H9 (cell line): ENCODE measurements at regions not wholly inside any gene's neighbourhood (a gene's known extent, or its start where the extent isn't known, plus 50 kb on each side); places are given as distances from the start of the nearest gene placed in this dataset.
"Not testable (repeated sequence)": the region's sequence is repeated elsewhere in the genome, so short reads cannot be mapped to it uniquely, and the experiment has no call there.

Source experiments
- DNase-seq: peaks from one replicate; pipeline ENCODE4 v3.0.0-alpha.2; 2017
- H2AFZ ChIP-seq: one replicate; pipeline ENCODE4 v1.6.1; 2013; ENCODE audit warnings: mild to moderate bottlenecking, low read length, control low read depth, moderate library complexity
- H2AK5ac ChIP-seq: 2 replicates; pipeline ENCODE4 v1.6.1; 2013; ENCODE audit warnings: low read length, control low read depth, mixed read lengths; ENCODE audit not compliant: insufficient read length
- H2BK120ac ChIP-seq: one replicate; pipeline ENCODE4 v1.6.1; 2013; ENCODE audit warnings: low read depth, mild to moderate bottlenecking, low read length, control low read depth, inconsistent platforms; ENCODE audit not compliant: poor library complexity, severe bottlenecking
- H2BK12ac ChIP-seq: 2 replicates; pipeline ENCODE4 v1.6.1; 2013; ENCODE audit warnings: low read length, control low read depth, mixed read lengths, low read depth; ENCODE audit not compliant: insufficient read length
- H2BK15ac ChIP-seq: 2 replicates; pipeline ENCODE4 v1.6.1; 2013; ENCODE audit warnings: low read depth, low read length, control low read depth
- H2BK20ac ChIP-seq: one replicate; pipeline ENCODE4 v1.6.1; 2013; ENCODE audit warnings: low read depth, mild to moderate bottlenecking, low read length, control low read depth, inconsistent platforms; ENCODE audit not compliant: poor library complexity, severe bottlenecking
- H2BK5ac ChIP-seq: 2 replicates; pipeline ENCODE4 v1.6.1; 2013; ENCODE audit warnings: low read length, control low read depth, mixed read lengths; ENCODE audit not compliant: insufficient read length
- H3K14ac ChIP-seq: 2 replicates; pipeline ENCODE4 v1.6.1; 2013; ENCODE audit warnings: low read length, control low read depth; ENCODE audit not compliant: insufficient read depth
- H3K18ac ChIP-seq: 2 replicates; pipeline ENCODE4 v1.6.1; 2013; ENCODE audit warnings: low read depth, mild to moderate bottlenecking, mixed read lengths, low read length, control low read depth; ENCODE audit not compliant: insufficient read length
- H3K23ac ChIP-seq: 2 replicates; pipeline ENCODE4 v1.6.1; 2013; ENCODE audit warnings: low read length, control low read depth, mixed read lengths, low read depth; ENCODE audit not compliant: insufficient read length
- H3K23me2 ChIP-seq: 2 replicates; pipeline ENCODE4 v1.6.1; 2013; ENCODE audit warnings: low read depth, mild to moderate bottlenecking, mixed read lengths, low read length, control low read depth; ENCODE audit not compliant: insufficient read length, poor library complexity, severe bottlenecking
- H3K27ac ChIP-seq: 2 replicates; pipeline ENCODE4 v1.5.1; 2013; ENCODE audit warnings: low read length, control low read depth, mixed read lengths, low read depth; ENCODE audit not compliant: insufficient read length
- H3K27me3 ChIP-seq: 2 replicates; pipeline ENCODE4 v1.6.1; 2013; ENCODE audit warnings: low read length, control low read depth, inconsistent platforms; ENCODE audit not compliant: insufficient read depth
- H3K4ac ChIP-seq: 2 replicates; pipeline ENCODE4 v1.6.1; 2013; ENCODE audit warnings: low read depth, mild to moderate bottlenecking, control low read depth, inconsistent platforms, low read length, moderate library complexity
- H3K4me1 ChIP-seq: 2 replicates; pipeline ENCODE4 v1.6.1; 2013; ENCODE audit warnings: low read length, control low read depth, inconsistent platforms; ENCODE audit not compliant: insufficient read depth
- H3K4me2 ChIP-seq: 2 replicates; pipeline ENCODE4 v1.6.1; 2013; ENCODE audit warnings: low read length, control low read depth, mixed read lengths; ENCODE audit not compliant: insufficient read length, insufficient read depth
- H3K56ac ChIP-seq: 2 replicates; pipeline ENCODE4 v1.6.1; 2013; ENCODE audit warnings: low read depth, mild to moderate bottlenecking, mixed read lengths, low read length, control low read depth; ENCODE audit not compliant: insufficient read length
- H3K79me1 ChIP-seq: 2 replicates; pipeline ENCODE4 v1.6.1; 2013; ENCODE audit warnings: low read depth, mild to moderate bottlenecking, moderate library complexity, low read length, control low read depth, inconsistent platforms; ENCODE audit not compliant: insufficient read depth, poor library complexity, severe bottlenecking
- H3K79me2 ChIP-seq: 2 replicates; pipeline ENCODE4 v1.6.1; 2013; ENCODE audit warnings: low read length, control low read depth, inconsistent platforms; ENCODE audit not compliant: insufficient read depth
- H3K9ac ChIP-seq: 2 replicates; pipeline ENCODE4 v1.6.1; 2013; ENCODE audit warnings: low read length, control low read depth, mixed read lengths; ENCODE audit not compliant: insufficient read length; ENCODE audit errors: extremely low read depth
- H3K9me3 ChIP-seq: one replicate; pipeline ENCODE4 v1.6.1; 2013; ENCODE audit warnings: low read depth, low read length, inconsistent platforms; ENCODE audit not compliant: control insufficient read depth
- H3T11ph ChIP-seq: one replicate; pipeline ENCODE4 v1.6.1; 2013; ENCODE audit warnings: mild to moderate bottlenecking, low read length, control low read depth, inconsistent platforms
- H4K20me1 ChIP-seq: one replicate; pipeline ENCODE4 v1.6.1; 2013; ENCODE audit not compliant: control insufficient read depth, insufficient read length, insufficient read depth
- H4K5ac ChIP-seq: 2 replicates; pipeline ENCODE4 v1.6.1; 2013; ENCODE audit warnings: low read depth, mild to moderate bottlenecking, mixed read lengths, low read length, control low read depth; ENCODE audit not compliant: insufficient read length
- H4K8ac ChIP-seq: replicated peaks from 2 replicates; pipeline ENCODE4 v1.6.1; 2013; ENCODE audit warnings: low read length, control low read depth, mixed read lengths, low read depth; ENCODE audit not compliant: insufficient read length
- H4K91ac ChIP-seq: 2 replicates; pipeline ENCODE4 v1.6.1; 2013; ENCODE audit warnings: low read depth, mild to moderate bottlenecking, moderate library complexity, mixed read lengths, low read length, control low read depth; ENCODE audit not compliant: insufficient read length
- H3K27ac Mint-ChIP-seq, 3 experiments: 2 replicates in 2 of 3; 3 replicates in 1 of 3; pipeline ENCODE4 v1.8.0; 2020 to 2021; ENCODE audit warnings: mixed read lengths in 3 of 3, mild to moderate bottlenecking in 1 of 3, moderate library complexity in 1 of 3
- H3K27me3 Mint-ChIP-seq: 2 replicates; pipeline ENCODE4 v1.8.0; 2021; ENCODE audit warnings: low read depth, mild to moderate bottlenecking, moderate library complexity, mixed read lengths
- H3K36me3 Mint-ChIP-seq, 3 experiments: 2 replicates in 2 of 3; 3 replicates in 1 of 3; pipeline ENCODE4 v1.8.0; 2020 to 2021; ENCODE audit warnings: low read depth in 3 of 3, mixed read lengths in 3 of 3; ENCODE audit not compliant: insufficient read depth in 1 of 3
- H3K4me1 Mint-ChIP-seq, 2 experiments: 2 replicates each; pipeline ENCODE4 v1.8.0; 2020; ENCODE audit warnings: mixed read lengths in 2 of 2
- H3K4me3 Mint-ChIP-seq, 2 experiments: 2 replicates in 1 of 2; 3 replicates in 1 of 2; pipeline ENCODE4 v1.8.0; 2020 to 2021; ENCODE audit warnings: mild to moderate bottlenecking in 2 of 2, mixed read lengths in 2 of 2, moderate library complexity in 1 of 2
- H3K9me3 Mint-ChIP-seq, 2 experiments: 2 replicates in 1 of 2; 3 replicates in 1 of 2; pipeline ENCODE4 v1.8.0; 2020; ENCODE audit warnings: mild to moderate bottlenecking in 2 of 2, mixed read lengths in 2 of 2, moderate library complexity in 1 of 2
- WGBS: extraction: QIAGEN DNeasy Blood & Tissue Kit; methylation state at CpG from one replicate; pipeline ENCODE4 v1.1.7; 2013; ENCODE audit warnings: missing lambda C conversion rate, low lambda C conversion rate, mixed read lengths; ENCODE audit not compliant: insufficient read length; ENCODE audit errors: extremely low coverage; 5-methylcytosine and 5-hydroxymethylcytosine counted together
- TF ChIP-seq, protein P1 (sequence below): fragments of 200-600 bp; sonication (generic); conservative IDR thresholded peaks from 3 replicates; pipeline ENCODE4 v1.8.0; 2021; ENCODE audit warnings: antibody characterized with exemption, mild to moderate bottlenecking

DNA sequence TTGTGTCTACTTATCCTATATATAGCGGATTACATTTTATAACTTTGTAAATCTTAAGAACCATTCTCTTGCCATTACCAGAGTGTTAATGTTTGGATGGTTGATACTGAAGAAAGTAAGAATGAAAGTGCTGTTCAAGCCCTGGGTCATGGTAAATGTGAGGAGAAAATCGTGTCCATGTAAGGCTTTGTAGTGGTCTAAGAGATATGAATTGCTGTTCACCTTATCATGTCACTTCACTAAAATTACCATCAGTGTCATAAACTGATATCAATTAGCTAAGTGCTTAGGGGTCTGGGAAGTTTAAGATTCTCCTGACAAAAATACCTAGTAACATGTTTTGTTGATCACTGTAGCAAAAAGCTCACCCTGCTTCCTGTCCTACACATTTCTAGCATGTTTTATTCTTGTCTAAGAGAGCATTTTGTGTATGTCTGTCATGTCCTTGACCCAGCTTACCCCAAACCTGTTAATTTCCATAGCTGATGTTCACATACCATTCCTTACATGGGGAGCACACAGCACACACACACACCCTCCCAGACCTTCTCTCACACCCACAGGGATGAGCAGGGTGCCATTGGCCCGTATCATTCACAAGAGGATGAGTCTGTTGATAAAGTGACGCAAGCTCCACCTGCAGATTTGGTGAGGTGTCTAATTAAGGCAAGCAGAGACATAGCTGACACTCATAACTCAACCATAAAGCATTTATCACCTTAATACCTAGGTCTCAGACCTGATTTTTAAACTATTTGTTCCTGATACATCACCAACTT, 125.1 kb upstream of the PAM start:
- H3K27me3 ChIP-seq: no peaks in the 10 kb centered on the region
- no peak overlapping the region for H4K91ac ChIP-seq
- H2BK12ac ChIP-seq: no peak overlapping the region
- H4K20me1 ChIP-seq: no peaks in the 10 kb centered on the region
- H2BK15ac ChIP-seq: no peak overlapping the region
- H2BK120ac ChIP-seq: no peak overlapping the region
- H3K79me2 ChIP-seq: no peaks in the 10 kb centered on the region
- no peaks in the 10 kb centered on the region for H3K4me1 ChIP-seq
- H2AFZ ChIP-seq: no peak overlapping the region
- no peak overlapping the region for H2BK20ac ChIP-seq
- DNase-seq: no peak
- H3K27ac ChIP-seq: no peak overlapping the region
- peaks cover 12% of the 10 kb centered on the region in 2 experiments; a peak in 3 of 5 replicates for H3K9me3 Mint-ChIP-seq
- no peak overlapping the region for H3K4me2 ChIP-seq
- H2BK5ac ChIP-seq: no peak overlapping the region
- no peak overlapping the region for H2AK5ac ChIP-seq
- H3K27ac Mint-ChIP-seq: 0 out of 7 replicates have a peak overlapping the region, but pooled peaks of 1 of the 3 experiments have one; percentile 29
- no peak overlapping the region for H3K18ac ChIP-seq
- no peak overlapping the region for H3K9ac ChIP-seq
- no CpG with 5 or more reads among the region's 4 CpGs for WGBS
- no peaks in the 10 kb centered on the region for H3K23me2 ChIP-seq
- H3K36me3 Mint-ChIP-seq: peaks cover 0 to 22% (median 22%) of the 10 kb centered on the region in 3 experiments; a peak in 5 of 7 replicates
- no peak overlapping the region for H3K4me3 Mint-ChIP-seq
- H3K9me3 ChIP-seq: no peaks in the 10 kb centered on the region
- no peak overlapping the region for H3K23ac ChIP-seq
- no peak overlapping the region for H3K14ac ChIP-seq
- no peaks in the 10 kb centered on the region for H3K27me3 Mint-ChIP-seq
- H3T11ph ChIP-seq: no peak overlapping the region
- H3K79me1 ChIP-seq: no peaks in the 10 kb centered on the region
- H4K5ac ChIP-seq: no peak overlapping the region
- H3K4me1 Mint-ChIP-seq: no peaks in the 10 kb centered on the region
- H3K56ac ChIP-seq: no peak overlapping the region
- H4K8ac ChIP-seq: no peak overlapping the region
- H3K4ac ChIP-seq: no peak overlapping the region
- TF ChIP-seq, protein P1, sequence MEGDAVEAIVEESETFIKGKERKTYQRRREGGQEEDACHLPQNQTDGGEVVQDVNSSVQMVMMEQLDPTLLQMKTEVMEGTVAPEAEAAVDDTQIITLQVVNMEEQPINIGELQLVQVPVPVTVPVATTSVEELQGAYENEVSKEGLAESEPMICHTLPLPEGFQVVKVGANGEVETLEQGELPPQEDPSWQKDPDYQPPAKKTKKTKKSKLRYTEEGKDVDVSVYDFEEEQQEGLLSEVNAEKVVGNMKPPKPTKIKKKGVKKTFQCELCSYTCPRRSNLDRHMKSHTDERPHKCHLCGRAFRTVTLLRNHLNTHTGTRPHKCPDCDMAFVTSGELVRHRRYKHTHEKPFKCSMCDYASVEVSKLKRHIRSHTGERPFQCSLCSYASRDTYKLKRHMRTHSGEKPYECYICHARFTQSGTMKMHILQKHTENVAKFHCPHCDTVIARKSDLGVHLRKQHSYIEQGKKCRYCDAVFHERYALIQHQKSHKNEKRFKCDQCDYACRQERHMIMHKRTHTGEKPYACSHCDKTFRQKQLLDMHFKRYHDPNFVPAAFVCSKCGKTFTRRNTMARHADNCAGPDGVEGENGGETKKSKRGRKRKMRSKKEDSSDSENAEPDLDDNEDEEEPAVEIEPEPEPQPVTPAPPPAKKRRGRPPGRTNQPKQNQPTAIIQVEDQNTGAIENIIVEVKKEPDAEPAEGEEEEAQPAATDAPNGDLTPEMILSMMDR: no peak

DNA sequence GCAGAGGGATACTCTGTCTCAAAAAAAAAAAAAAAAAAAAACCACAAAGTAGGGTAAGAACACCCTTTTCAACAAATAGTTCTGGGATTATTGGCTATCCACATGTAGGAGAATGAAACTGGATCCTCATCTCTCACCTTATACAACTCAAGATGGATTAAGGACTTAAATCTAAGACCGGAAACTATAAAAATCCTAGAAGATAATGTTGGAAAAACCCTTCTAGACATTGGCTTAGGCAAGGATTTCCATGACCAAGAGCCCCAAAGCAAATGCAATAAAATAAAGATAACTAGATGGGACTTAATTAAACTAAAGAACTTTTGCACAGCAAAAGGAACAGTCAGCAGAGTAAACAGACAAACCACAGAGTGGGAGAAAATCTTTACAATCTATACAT, 119.7 kb upstream of the PAM start:
- not testable (repeated sequence) for H3K4ac ChIP-seq, H3K27me3 Mint-ChIP-seq, H3K4me1 ChIP-seq, H3K56ac ChIP-seq, H2BK12ac ChIP-seq, H3K79me1 ChIP-seq, H3K4me3 Mint-ChIP-seq, H4K91ac ChIP-seq, H3T11ph ChIP-seq, H4K5ac ChIP-seq, H3K79me2 ChIP-seq, H3K14ac ChIP-seq, H4K20me1 ChIP-seq, H2BK15ac ChIP-seq, H3K18ac ChIP-seq, H2BK20ac ChIP-seq, H3K4me2 ChIP-seq, H2AK5ac ChIP-seq, H3K9me3 ChIP-seq, H2AFZ ChIP-seq, H3K27me3 ChIP-seq, H3K27ac Mint-ChIP-seq, H4K8ac ChIP-seq, H3K23ac ChIP-seq, H3K4me1 Mint-ChIP-seq, H3K23me2 ChIP-seq, H3K9ac ChIP-seq, H2BK5ac ChIP-seq, DNase-seq, H3K27ac ChIP-seq, H2BK120ac ChIP-seq
- peaks cover 0 to 25% (median 22%) of the 10 kb centered on the region in 3 experiments; a peak in 5 of 7 replicates for H3K36me3 Mint-ChIP-seq
- H3K9me3 Mint-ChIP-seq: peaks cover 12% of the 10 kb centered on the region in 2 experiments; a peak in 3 of 5 replicates
- no CpG with 5 or more reads among the region's 1 CpG for WGBS
